Uterus (tissue), 3 donors: ENCODE measurements at regions not wholly inside any gene's neighbourhood (a gene's known extent, or its start where the extent isn't known, plus 50 kb on each side); places are given as distances from the start of the nearest gene placed in this dataset.

ENCODE experiments used
- DNase-seq, 2 donors: peaks; one replicate each; pipeline ENCODE4 v3.0.0-alpha.2; 2019 to 2020
- H3K27ac ChIP-seq, 2 donors: fragments of 200-600 bp; sonication (generic); 1 replicate in 1 of 2; 2 replicates in 1 of 2; pipeline ENCODE4 v1.5.1; 2016 to 2018
- H3K27me3 ChIP-seq, 2 donors: fragments of 200-600 bp; sonication (generic); one replicate each; pipeline ENCODE4 v1.5.1; 2018 to 2019; ENCODE audit warnings: control low read depth in 1 of 2
- H3K36me3 ChIP-seq, 2 donors: fragments of 200-600 bp; sonication (generic); one replicate each; pipeline ENCODE4 v1.5.1; 2019; ENCODE audit warnings: control low read depth in 1 of 2
- H3K4me1 ChIP-seq, 2 donors: fragments of 200-600 bp; sonication (generic); one replicate each; pipeline ENCODE4 v1.5.1; 2018 to 2019; ENCODE audit warnings: control low read depth in 1 of 2
- H3K4me3 ChIP-seq, 2 donors: fragments of 200-600 bp; sonication (generic); 1 replicate in 1 of 2; 2 replicates in 1 of 2; pipeline ENCODE4 v1.5.1; 2018 to 2019; ENCODE audit warnings: mild to moderate bottlenecking in 1 of 2
- H3K9me3 ChIP-seq, 2 donors: fragments of 200-600 bp; sonication (generic); one replicate each; pipeline ENCODE4 v1.5.1; 2019; ENCODE audit warnings: control low read depth in 1 of 2
- CTCF ChIP-seq, 4 experiments: fragments of 200-600 bp in 2 of 4; fragments of 450-650 bp in 2 of 4; sonication (generic) in 2 of 4; IDR thresholded peaks; one replicate each; pipeline ENCODE4 v1.5.1; 2016 to 2019; ENCODE audit warnings: antibody characterized with exemption in 4 of 4, mild to moderate bottlenecking in 2 of 4, moderate library complexity in 1 of 4
- POLR2A ChIP-seq, 2 donors: fragments of 450-650 bp; IDR thresholded peaks; one replicate each; pipeline ENCODE4 v1.6.1; 2016; ENCODE audit warnings: antibody characterized with exemption in 2 of 2, mild to moderate bottlenecking in 1 of 2, moderate library complexity in 1 of 2
- intact Hi-C: fragments of 100-400 bp; cut with DNase I; formaldehyde crosslinking; loops from one replicate; pipeline ENCODE4 v1.15.1; 2023; ENCODE audit warnings: low total_unique reads
- donor health status: DM: yes; HTN: yes; CAD: no.

- intact Hi-C loops: no loop called here
- Histone ChIP-seq H3K4me3 (no peak overlapping the region), H3K9me3 (no peaks in the 10 kb centered on the region), H3K36me3 (no peaks in the 10 kb centered on the region), H3K27ac (no peak overlapping the region), H3K4me1 (no peaks in the 10 kb centered on the region), H3K27me3 (no peaks in the 10 kb centered on the region)
- no peak for TF ChIP-seq CTCF (IDR thresholded peaks at IDR 0.05)
- TF ChIP-seq POLR2A (IDR thresholded peaks at IDR 0.05): no peak
- no peak for DNase-seq
These were observed 76.7 kb downstream of the FRMPD3 start for GRCh38 chrX:107526141-107526540.

GRCh38 chrX:107530141-107530540 is 80.7 kb downstream of the FRMPD3 start:
- H3K4me3 ChIP-seq: no peak overlapping the region
- peaks cover 0 to 4% of the 10 kb centered on the region in 2 donors for H3K27me3 ChIP-seq

GRCh38 chrX:107537815-107538214 is 88.4 kb downstream of the FRMPD3 start:
- Histone ChIP-seq H3K27me3 (peaks cover 0 to 4% of the 10 kb centered on the region in 2 donors), H3K27ac (no peak overlapping the region), H3K4me3 (no peak overlapping the region), H3K36me3 (no peaks in the 10 kb centered on the region), H3K4me1 (no peaks in the 10 kb centered on the region), H3K9me3 (no peaks in the 10 kb centered on the region)
- TF ChIP-seq POLR2A (IDR thresholded peaks at IDR 0.05): no peak
- no peak for TF ChIP-seq CTCF (IDR thresholded peaks at IDR 0.05)
- no peak for DNase-seq
- intact Hi-C loops: no loop called here

More at GRCh38 chrX:107530141-107530540, 80.7 kb downstream of the FRMPD3 start:
- intact Hi-C loops: no loop called here
- H3K4me1 ChIP-seq: no peaks in the 10 kb centered on the region
- no peaks in the 10 kb centered on the region for H3K9me3 ChIP-seq
- no peak overlapping the region for H3K27ac ChIP-seq
- H3K36me3 ChIP-seq: no peaks in the 10 kb centered on the region
- DNase-seq: no peak
- TF ChIP-seq CTCF (IDR thresholded peaks at IDR 0.05) (no peak), POLR2A (IDR thresholded peaks at IDR 0.05) (no peak)

- no peak overlapping the region for H3K27ac ChIP-seq
- intact Hi-C loops: no loop called here
- H3K4me1 ChIP-seq: no peaks in the 10 kb centered on the region
- TF ChIP-seq CTCF (IDR thresholded peaks at IDR 0.05) (no peak), POLR2A (IDR thresholded peaks at IDR 0.05) (no peak)
- no peaks in the 10 kb centered on the region for H3K36me3 ChIP-seq
- DNase-seq: no peak
- H3K9me3 ChIP-seq: no peaks in the 10 kb centered on the region
- H3K27me3 ChIP-seq: no peaks in the 10 kb centered on the region
- H3K4me3 ChIP-seq: no peak overlapping the region
These were observed 87.1 kb upstream of the PRPS1 start for GRCh38 chrX:107541244-107541643.

GRCh38 chrX:107542040-107542439 is 86.3 kb upstream of the PRPS1 start:
- no peak for DNase-seq
- Histone ChIP-seq H3K4me1 (no peaks in the 10 kb centered on the region), H3K27ac (no peak overlapping the region), H3K4me3 (no peak overlapping the region), H3K36me3 (no peaks in the 10 kb centered on the region), H3K27me3 (no peaks in the 10 kb centered on the region), H3K9me3 (no peaks in the 10 kb centered on the region)
- intact Hi-C loops: no loop called here
- TF ChIP-seq POLR2A (IDR thresholded peaks at IDR 0.05): no peak
- TF ChIP-seq CTCF (IDR thresholded peaks at IDR 0.05): no peak
